ENCODE measurements at regions not wholly inside any gene's neighbourhood (a gene's known extent, or its start where the extent isn't known, plus 50 kb on each side); places are given as distances from the start of the nearest gene placed in this dataset.
A peak's percentile ranks its signal among the peaks of the same experiment; 100 is the strongest.

- DNase-seq, result no peak
Observed at GRCh38 chr10:88023676-88024075, 160.3 kb downstream of the PTEN start.

GRCh38 chr10:88026031-88026430, 162.6 kb downstream of the PTEN start:
- DNase-seq, result no peak

- peak; percentile 2 for DNase-seq
Observed at GRCh38 chr10:88027570-88027969, 164.1 kb downstream of the PTEN start.

GRCh38 chr10:88028072-88028471, 164.6 kb downstream of the PTEN start:
- DNase-seq, result no peak

- no peak for DNase-seq
Observed at GRCh38 chr10:88028654-88029053, 165.2 kb downstream of the PTEN start.

DNA sequence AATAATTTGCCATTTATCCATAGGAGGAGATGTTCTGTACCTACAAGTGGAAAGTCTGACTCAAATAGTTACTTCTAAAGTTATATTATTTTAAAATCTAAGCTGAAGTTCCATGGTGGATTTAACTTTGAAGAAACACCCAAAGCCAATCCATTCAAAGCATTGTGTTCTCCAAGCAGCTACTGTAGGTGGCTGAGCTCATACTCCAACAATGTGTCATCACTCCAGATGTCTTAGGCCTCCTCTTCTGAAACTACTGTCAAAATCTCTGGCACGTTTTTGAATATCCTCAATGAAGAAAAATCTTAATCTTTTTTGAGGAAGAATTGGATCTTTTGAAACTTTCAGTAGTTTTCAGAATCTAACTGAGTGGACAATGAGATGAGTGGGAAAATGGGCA, 169.1 kb downstream of the PTEN start:
- no peak for DNase-seq

- DNase-seq, result no peak
Observed at GRCh38 chr10:88033385-88033784, 170.0 kb downstream of the PTEN start.

DNA sequence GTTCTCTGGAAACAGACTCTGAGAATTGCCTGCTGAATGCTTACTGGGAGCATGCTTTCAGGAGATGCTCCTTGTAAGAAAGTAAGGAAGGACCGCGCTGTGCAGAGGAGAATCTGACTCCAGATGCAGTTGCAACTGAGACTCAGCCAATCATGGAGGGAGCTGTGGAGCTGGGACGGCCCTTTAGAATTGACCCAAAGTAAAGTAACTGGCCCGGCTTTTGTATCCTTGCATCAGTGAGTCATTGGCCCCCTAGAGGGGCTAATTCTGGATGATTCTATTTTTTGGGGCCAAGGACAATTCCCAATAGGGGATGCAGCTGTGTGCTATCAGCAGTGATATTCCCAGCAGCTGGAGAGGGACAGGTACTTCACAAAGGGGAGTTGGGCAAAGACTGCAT, 170.4 kb downstream of the PTEN start:
- no peak for DNase-seq

GRCh38 chr10:88036126-88036525, 172.7 kb downstream of the PTEN start:
- no peak for DNase-seq

DNA sequence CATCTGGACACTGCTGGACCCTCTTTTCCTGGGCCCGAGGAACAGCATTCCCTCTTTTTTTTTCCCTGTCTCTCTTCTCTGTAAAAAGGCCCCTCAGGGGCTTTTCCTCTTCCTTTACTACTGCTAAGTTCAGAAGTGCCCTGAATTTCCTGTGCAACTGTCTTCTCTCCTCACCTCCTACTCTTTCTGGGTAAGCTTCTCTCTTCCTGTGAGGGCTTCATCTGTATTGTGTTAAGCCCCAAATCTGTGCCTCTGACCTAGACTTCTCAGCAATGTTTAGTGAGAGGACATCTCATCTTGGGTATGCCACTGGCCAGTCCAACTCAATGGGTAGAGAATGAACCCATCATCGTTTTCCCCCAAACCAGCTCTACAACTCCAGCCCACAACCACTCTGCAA, 174.2 kb downstream of the PTEN start:
- DNase-seq, result no peak

GRCh38 chr10:88038268-88038667, 174.8 kb downstream of the PTEN start:
- no peak for DNase-seq

DNA sequence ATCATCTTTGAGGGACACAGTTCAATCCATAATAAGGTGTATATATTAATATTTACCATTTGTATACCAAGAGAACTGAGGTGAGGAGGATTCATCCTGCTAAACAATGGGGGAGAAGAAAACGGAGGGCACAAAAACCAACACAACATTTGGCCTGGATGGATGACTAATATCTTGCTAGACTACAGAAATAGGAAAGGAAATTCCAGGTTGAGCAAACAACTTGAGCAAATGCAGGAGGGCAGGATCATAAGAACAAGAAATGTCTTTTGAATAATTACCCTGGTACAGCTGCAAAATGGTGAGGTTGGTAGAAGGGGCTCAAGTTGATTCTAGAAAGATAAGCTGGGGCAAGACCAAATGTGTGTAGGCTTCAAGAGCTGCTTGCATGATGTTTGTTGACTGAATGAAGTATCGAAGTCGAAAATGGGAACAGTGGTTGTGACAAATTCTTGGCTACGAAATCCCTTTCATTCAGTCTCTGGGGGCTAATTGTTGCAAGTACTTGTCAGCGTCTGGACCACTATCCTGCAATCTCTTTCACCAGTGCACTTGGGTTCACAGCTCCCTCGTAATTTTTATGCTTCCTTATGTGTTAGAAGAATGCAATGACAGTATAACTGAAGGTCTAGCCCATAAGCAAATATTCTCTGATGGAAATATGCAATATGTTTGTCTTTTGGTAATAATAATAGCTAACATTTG, 176.2 kb downstream of the PTEN start:
- DNase-seq, result no peak

DNA sequence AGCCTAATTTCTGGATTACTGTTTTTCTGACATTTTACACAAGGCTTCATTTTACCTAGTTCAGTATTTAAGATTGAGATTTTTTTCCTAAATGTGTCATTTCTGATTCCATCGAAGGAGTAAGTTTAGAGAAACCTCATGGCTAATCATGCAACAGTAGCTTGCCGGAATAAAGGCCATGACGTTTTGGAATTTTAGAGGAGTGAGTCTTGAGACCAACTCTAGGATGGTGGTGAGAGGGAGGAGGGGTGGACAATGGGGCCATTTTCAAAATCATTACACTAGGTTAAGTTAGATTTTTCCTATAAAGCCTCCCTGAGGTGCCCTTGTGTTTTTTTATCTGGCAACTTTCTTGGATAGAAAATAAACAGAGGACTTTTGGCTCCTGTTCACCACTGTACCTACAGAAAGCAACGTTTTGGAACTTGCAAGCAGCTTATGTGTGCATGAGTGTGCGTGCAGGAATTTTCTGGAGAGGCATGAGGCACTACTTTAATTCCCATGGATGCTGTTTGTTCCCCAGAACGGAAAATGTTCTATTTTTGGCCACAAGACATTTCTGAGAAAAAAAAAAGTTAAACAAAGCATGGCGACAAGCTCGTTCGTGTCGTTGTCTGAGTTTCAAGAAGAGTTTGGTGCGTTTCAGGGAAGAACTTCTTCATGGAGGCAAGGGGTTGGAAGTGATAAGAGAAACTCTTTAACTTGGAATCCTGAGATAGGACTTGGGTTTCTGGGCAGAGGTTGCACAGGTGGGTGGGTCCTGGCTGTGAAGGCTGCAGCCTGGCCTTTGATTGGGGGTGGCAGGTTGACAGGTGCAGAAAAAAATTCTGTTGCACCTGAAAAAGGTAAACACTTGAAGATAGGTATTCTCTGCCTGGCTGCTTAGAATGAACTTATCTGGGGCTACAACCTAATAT, 178.1 kb downstream of the PTEN start:
- no peak for DNase-seq

DNA sequence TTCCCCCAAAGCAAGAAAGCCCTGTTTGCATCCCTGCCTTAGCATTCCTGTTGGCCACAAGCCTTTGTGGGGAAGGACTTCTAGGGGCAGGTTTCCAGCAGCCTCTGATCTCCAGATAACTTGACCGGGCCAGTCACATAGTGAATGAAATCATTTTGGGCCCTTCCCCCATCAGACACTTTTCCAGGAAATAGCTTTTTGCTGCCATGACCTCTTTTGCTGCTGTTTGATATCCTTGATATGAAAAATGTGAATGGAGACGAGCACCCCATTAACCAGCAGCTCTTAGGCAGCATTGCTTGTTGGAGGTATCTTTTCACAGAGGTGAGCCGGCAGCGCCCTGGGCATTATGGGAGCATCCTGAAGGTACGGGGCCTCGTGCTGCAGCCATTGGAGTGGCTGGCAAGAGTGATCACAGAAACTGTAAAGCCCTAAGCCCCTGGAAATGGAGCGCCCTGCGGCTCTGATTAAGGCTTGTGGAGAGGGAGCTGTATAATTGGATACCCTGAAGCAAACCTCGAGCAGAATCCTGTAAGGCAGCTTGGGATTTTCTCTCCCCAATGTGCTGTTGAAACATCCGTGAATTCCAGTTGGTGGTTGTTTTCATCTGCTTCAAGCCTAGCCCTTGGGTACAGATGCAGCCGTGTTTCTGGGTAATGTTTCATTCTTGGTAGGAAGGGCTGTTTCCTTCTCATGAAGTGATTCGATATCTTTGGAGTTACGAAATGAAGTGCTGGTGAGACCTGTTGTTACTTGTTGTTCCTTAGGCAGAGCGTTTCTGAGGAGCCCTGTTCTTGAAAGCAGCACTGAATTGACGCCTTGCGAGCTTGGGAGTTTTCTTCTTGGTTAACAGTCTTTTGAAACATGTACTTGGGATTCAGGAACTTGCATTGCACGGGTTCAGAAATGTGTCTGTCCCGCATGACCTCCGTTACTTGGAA, 179.0 kb downstream of the PTEN start:
- DNase-seq, result no peak

DNA sequence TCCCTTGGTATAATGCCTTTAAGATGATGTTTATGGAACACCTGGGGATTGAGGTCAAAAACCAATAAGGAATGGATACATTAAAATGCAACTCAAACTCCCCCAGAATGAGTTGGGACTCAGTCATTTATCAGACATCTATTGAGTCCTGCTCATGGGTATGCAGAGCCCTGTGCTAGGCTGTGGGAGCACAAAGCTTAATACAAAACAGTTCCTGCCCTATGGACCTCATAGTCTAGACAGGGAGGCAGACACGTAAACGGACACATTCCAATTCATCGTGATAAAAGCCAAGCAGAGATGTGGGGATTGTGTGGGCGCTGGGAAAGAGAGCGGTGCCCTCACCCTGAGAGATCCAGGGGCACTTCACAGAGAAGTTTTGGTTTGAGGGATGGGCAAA, 181.7 kb downstream of the PTEN start:
- DNase-seq, result no peak

DNA sequence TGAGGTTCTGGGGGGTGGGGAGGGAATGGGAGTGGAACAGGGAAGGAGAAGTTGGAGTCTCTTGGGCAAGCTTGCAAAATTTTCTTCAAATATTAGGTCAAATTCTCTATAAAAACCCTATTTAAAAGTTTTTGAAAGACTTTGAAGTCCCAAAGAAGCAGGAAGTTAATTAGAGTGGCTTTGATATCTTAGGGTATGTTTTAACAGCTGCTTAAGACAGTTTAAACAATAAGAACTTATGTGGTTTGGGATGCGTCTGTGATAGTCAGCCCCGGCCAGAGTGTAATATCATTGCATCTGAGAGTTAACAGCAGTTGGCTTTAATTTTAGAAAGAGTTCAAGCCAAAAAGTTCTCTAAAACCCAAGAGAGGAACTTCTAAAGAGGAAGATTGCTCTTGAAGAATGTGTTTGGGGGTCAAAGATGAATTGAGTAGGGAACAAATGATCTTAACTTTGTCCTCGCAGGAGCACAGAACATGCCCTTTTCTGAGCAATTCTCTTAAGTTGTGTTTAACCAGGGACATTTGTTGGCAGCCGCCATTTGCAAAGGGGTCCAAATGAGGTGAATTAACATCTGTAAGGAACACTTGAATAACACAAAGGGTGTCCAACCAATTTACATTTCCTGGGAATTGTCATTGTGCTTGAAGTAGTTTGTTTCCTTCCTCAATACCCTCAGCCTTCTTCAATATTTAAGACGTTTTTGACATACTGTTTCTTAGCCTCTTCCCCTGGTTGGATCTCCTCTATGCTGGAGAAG, 182.4 kb downstream of the PTEN start:
- no peak for DNase-seq

GRCh38 chr10:88047579-88047978, 184.2 kb downstream of the PTEN start:
- DNase-seq, result no peak

- no peak for DNase-seq
Observed at GRCh38 chr10:88048312-88048711, 184.9 kb downstream of the PTEN start.

DNA sequence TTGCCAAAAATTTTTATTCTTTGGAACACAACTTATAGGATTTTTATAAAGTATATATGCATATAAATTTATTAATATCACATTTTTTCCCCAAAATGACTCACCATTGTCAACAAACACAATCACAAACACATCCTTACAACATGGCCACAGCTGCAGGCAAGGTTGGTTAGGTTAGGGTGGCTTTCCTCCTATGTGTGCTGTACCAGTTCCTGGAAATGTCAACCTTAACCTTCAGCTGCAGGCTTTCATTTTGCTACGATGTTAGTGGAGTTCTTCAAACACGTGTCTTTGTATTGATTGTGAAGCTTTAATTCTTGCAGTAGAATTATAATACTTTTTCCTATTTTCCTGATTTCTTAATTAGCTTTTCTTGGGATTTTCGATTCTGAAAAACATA, 185.8 kb downstream of the PTEN start:
- DNase-seq, result no peak

DNA sequence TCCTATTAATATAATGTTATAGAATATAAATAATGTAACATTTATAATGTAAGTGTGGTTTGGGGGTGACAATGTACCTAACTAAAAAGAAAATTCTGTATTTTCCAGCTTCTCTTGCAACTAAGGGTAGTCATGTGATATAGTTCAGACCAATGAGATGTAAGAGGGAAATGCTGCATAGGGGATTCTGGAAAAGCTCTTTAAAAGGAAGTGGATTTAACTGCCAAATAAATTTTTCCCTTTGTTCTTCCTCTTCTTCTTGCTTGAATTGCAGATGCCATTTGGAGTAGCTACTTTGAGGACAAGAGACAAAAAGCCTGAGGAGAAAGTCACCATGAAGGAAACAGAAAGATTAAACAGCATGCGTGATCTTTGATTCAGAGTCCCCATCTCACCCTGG, 194.3 kb downstream of the PTEN start:
- DNase-seq, result no peak

- no peak for DNase-seq
Observed at GRCh38 chr10:88058750-88059149, 195.3 kb downstream of the PTEN start.

- DNase-seq, result no peak
Observed at GRCh38 chr10:88059190-88059589, 195.8 kb downstream of the PTEN start.
